Panc1 (cell line): ENCODE measurements at regions not wholly inside any gene's neighbourhood (a gene's known extent, or its start where the extent isn't known, plus 50 kb on each side); places are given as distances from the start of the nearest gene placed in this dataset.

Experiments used
- CTCF ChIP-seq: fragments of 450-650 bp; IDR thresholded peaks from 2 replicates; pipeline ENCODE4 v1.5.1; 2017; ENCODE audit warnings: mild to moderate bottlenecking
- REST ChIP-seq, 2 experiments: IDR thresholded peaks; 2 replicates each; pipeline ENCODE4 v1.6.1; 2011 to 2012; ENCODE audit warnings: low read depth in 2 of 2, control low read depth in 1 of 2, low read length in 1 of 2, mild to moderate bottlenecking in 1 of 2, moderate library complexity in 1 of 2; ENCODE audit not compliant: insufficient read depth in 1 of 2

- TF ChIP-seq CTCF (no peak), REST (IDR thresholded peaks at IDR 0.05; ENCODE audit: insufficient read depth in 1 of 2, low read depth in 2 of 2, low read length in 1 of 2) (no peak)
These were observed 195.4 kb downstream of the LACC1 start for GRCh38 chr13:44075113-44075512.
